ACC112 (cell line): ENCODE measurements at regions not wholly inside any gene's neighbourhood (a gene's known extent, or its start where the extent isn't known, plus 50 kb on each side); places are given as distances from the start of the nearest gene placed in this dataset.

Experiments
- H2AFZ ChIP-seq: fragments of 200-600 bp; sonication (generic); one replicate; pipeline ENCODE4 v1.6.0; 2017; ENCODE audit warnings: antibody characterized with exemption, low read length; ENCODE audit not compliant: unreplicated experiment
- H3K27ac ChIP-seq: fragments of 200-600 bp; sonication (generic); 2 replicates; pipeline ENCODE4 v1.5.1; 2014; ENCODE audit warnings: low read depth, mild to moderate bottlenecking, antibody characterized with exemption, low read length, moderate library complexity
- H3K27me3 ChIP-seq: fragments of 200-600 bp; sonication (generic); 2 replicates; pipeline ENCODE4 v1.6.1; 2014; ENCODE audit warnings: mild to moderate bottlenecking, antibody characterized with exemption, low read length, moderate library complexity, mixed read lengths; ENCODE audit not compliant: insufficient read depth
- H3K36me3 ChIP-seq: fragments of 200-600 bp; sonication (generic); 2 replicates; pipeline ENCODE4 v1.6.1; 2016; ENCODE audit warnings: mild to moderate bottlenecking, antibody characterized with exemption, low read length, moderate library complexity, mixed read lengths; ENCODE audit not compliant: insufficient read depth
- H3K4me1 ChIP-seq: fragments of 200-600 bp; sonication (generic); one replicate; pipeline ENCODE4 v1.6.1; 2016; ENCODE audit warnings: low read length, mixed read lengths; ENCODE audit not compliant: insufficient read depth, unreplicated experiment, control insufficient read depth
- H3K4me3 ChIP-seq: fragments of 200-600 bp; sonication (generic); 2 replicates; pipeline ENCODE4 v1.5.1; 2014; ENCODE audit warnings: mild to moderate bottlenecking, low read depth, low read length
- H3K79me2 ChIP-seq: fragments of 200-600 bp; sonication (generic); one replicate; pipeline ENCODE4 v1.6.0; 2016; ENCODE audit warnings: low read length; ENCODE audit not compliant: control insufficient read depth, unreplicated experiment, insufficient read depth

DNA sequence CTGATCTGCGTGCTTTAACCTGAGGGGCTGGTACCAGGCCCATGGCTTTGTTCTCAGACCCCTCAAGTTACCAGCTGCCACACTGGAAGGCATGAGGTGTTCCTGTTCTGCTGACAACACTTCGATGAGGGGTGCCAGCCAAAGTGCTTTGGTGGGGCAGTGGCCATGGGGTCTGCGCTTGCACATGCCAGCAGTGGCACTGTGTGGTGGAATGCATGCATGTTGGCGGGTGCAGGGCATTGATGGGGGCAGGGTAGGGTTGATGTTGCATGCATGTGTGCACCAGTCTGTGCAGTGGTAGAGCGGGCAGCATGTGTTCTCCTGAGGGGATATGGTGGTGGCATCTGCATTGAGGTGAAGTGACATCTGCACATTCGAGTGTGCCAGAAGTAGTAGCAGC, 497.0 kb downstream of the SQOR start:
- no peaks in the 10 kb centered on the region for H3K4me1 ChIP-seq
- no peaks in the 10 kb centered on the region for H3K79me2 ChIP-seq
- no peaks in the 10 kb centered on the region for H3K36me3 ChIP-seq
- H2AFZ ChIP-seq, result no peak overlapping the region
- H3K27ac ChIP-seq, result no peak overlapping the region
- H3K4me3 ChIP-seq, result no peak overlapping the region
- no peaks in the 10 kb centered on the region for H3K27me3 ChIP-seq

- Histone ChIP-seq H3K27ac (no peak overlapping the region), H3K27me3 (no peaks in the 10 kb centered on the region), H3K4me1 (no peaks in the 10 kb centered on the region), H2AFZ (no peak overlapping the region), H3K79me2 (no peaks in the 10 kb centered on the region), H3K4me3 (no peak overlapping the region), H3K36me3 (no peaks in the 10 kb centered on the region)
Measured at GRCh38 chr15:46137443-46137842, 502.6 kb downstream of the SQOR start.

- no peaks in the 10 kb centered on the region for H3K27me3 ChIP-seq
Measured at GRCh38 chr15:46146002-46146401, 511.2 kb downstream of the SQOR start.

DNA sequence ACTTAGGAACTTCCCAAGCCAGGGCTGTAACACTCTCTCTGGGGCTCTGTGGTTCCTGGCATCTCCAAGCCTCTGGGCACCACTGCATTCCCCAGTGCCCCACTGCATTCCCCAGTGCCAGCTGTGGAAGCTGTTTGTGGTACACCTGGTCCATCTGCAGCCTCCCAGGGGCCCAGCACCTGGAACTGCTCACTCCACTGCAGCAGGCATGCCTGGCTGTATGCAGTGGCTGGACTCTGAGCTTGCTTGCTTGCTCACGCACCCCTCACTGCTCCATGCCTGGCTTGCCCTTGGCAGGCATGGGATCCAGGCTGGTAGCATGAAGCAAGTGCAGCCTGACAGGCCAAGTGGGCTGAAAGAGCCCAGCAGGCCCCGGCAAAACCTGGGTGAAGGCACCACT, 512.1 kb downstream of the SQOR start:
- H2AFZ ChIP-seq, result no peak overlapping the region
- H3K4me1 ChIP-seq, result no peaks in the 10 kb centered on the region
- no peaks in the 10 kb centered on the region for H3K27me3 ChIP-seq
- H3K79me2 ChIP-seq, result no peaks in the 10 kb centered on the region
- no peaks in the 10 kb centered on the region for H3K36me3 ChIP-seq
- no peak overlapping the region for H3K4me3 ChIP-seq
- H3K27ac ChIP-seq, result no peak overlapping the region

More at GRCh38 chr15:46146002-46146401, 511.2 kb downstream of the SQOR start:
- Histone ChIP-seq H2AFZ (no peak overlapping the region), H3K36me3 (no peaks in the 10 kb centered on the region), H3K4me1 (no peaks in the 10 kb centered on the region), H3K4me3 (no peak overlapping the region), H3K27ac (no peak overlapping the region), H3K79me2 (no peaks in the 10 kb centered on the region)

DNA sequence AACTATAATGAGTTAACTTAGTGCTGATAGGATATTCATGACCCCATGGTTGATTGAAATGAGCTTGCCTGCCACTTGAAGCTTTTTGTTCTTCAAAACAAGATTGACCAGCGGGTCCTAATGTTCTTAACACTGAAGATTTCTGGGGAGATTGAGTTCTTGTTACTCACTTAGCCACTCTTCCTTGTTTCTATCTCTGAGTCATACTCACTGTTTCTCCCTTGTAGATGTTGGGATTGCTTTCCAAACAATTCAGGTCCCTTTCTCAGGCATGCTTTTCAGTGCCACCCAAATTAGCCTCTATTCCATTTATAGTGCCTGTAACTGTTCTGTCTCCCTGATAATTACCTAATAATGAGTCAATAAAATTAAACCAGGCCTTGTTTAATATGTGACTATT, 517.0 kb downstream of the SQOR start:
- no peaks in the 10 kb centered on the region for H3K36me3 ChIP-seq
- H3K27ac ChIP-seq, result no peak overlapping the region
- H3K4me1 ChIP-seq, result no peaks in the 10 kb centered on the region
- no peak overlapping the region for H3K4me3 ChIP-seq
- H2AFZ ChIP-seq, result no peak overlapping the region
- no peaks in the 10 kb centered on the region for H3K79me2 ChIP-seq
- H3K27me3 ChIP-seq, result no peaks in the 10 kb centered on the region

DNA sequence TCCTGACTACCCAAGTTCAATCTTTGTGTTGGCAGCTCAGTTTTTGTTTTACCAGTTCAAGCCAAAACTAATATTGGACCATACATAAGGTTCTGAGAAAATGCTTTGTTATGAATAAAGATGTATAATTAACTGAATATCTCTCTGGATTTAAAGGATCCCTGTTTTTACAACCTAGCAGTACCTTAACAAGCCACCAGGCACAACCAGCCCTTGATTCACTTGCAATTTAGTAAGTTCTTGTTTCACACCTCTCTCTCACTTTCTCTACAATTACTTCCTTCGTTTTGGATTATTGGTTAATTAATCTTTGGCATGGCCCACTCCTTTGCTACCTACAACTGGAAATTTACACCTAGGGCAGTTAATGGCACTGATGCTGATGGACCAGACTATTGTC, 531.9 kb downstream of the SQOR start:
- no peak overlapping the region for H3K27ac ChIP-seq
- no peaks in the 10 kb centered on the region for H3K79me2 ChIP-seq
- no peaks in the 10 kb centered on the region for H3K36me3 ChIP-seq
- H3K27me3 ChIP-seq, result no peaks in the 10 kb centered on the region
- H3K4me3 ChIP-seq, result no peak overlapping the region
- H2AFZ ChIP-seq, result no peak overlapping the region
- no peaks in the 10 kb centered on the region for H3K4me1 ChIP-seq

GRCh38 chr15:46170326-46170725, 535.5 kb downstream of the SQOR start:
- Histone ChIP-seq H3K4me1 (no peaks in the 10 kb centered on the region), H3K79me2 (no peaks in the 10 kb centered on the region), H3K4me3 (no peak overlapping the region), H3K36me3 (no peaks in the 10 kb centered on the region), H2AFZ (no peak overlapping the region), H3K27me3 (no peaks in the 10 kb centered on the region), H3K27ac (no peak overlapping the region)

- Histone ChIP-seq H3K4me1 (no peaks in the 10 kb centered on the region), H3K4me3 (no peak overlapping the region), H2AFZ (no peak overlapping the region), H3K27me3 (no peaks in the 10 kb centered on the region), H3K36me3 (no peaks in the 10 kb centered on the region), H3K27ac (no peak overlapping the region), H3K79me2 (no peaks in the 10 kb centered on the region)
Measured at GRCh38 chr15:46174122-46174521, 539.3 kb downstream of the SQOR start.

GRCh38 chr15:46177219-46177618, 542.4 kb downstream of the SQOR start:
- Histone ChIP-seq H3K27me3 (no peaks in the 10 kb centered on the region), H3K4me3 (no peak overlapping the region), H3K4me1 (no peaks in the 10 kb centered on the region), H3K36me3 (no peaks in the 10 kb centered on the region), H3K27ac (no peak overlapping the region), H3K79me2 (no peaks in the 10 kb centered on the region), H2AFZ (no peak overlapping the region)

DNA sequence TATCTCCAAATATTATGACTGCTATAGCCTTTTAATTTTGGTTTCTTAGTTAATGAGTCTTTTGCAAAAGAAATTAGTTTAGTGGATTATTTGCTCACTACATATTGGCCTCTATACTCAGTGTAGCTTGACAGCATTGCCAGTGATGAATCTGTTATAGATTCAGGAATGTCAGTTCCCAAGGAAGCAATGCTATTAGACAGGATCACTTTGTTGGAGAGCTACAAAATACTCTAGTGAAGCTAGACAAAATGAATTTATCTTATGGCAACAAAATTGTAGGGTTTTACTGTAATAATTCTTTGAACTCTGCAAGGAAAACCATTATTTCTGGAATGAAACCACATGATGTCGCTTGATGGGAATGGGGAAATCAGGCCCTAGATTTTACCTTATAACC, 543.3 kb downstream of the SQOR start:
- H3K4me1 ChIP-seq, result no peaks in the 10 kb centered on the region
- no peaks in the 10 kb centered on the region for H3K27me3 ChIP-seq
- no peak overlapping the region for H3K27ac ChIP-seq
- no peaks in the 10 kb centered on the region for H3K79me2 ChIP-seq
- H3K36me3 ChIP-seq, result no peaks in the 10 kb centered on the region
- no peak overlapping the region for H2AFZ ChIP-seq
- H3K4me3 ChIP-seq, result no peak overlapping the region

DNA sequence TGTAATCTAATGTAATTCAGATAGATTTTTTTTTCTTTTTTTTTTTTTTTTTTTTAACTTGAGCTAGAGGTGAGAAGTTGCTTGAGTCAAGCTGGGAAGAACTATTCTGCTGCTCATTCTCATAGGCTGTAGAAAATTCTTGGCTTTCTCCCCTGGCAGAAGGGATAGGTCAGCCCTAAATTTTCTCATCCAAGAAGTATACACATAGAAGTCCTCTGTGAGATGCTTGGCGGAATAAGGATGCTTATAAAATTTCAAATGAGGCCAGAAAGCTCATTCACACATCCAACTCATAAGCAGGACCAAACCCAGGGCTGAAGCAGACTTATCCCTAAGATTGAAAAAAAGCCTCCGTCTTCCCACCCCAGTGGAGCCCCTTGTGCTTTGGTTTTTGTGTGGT, 572.5 kb downstream of the SQOR start:
- Histone ChIP-seq H3K27ac (no peak overlapping the region), H3K4me1 (no peaks in the 10 kb centered on the region), H2AFZ (no peak overlapping the region), H3K4me3 (no peak overlapping the region), H3K36me3 (no peaks in the 10 kb centered on the region), H3K79me2 (no peaks in the 10 kb centered on the region), H3K27me3 (no peaks in the 10 kb centered on the region)

- Histone ChIP-seq H3K4me3 (no peak overlapping the region), H3K27me3 (no peaks in the 10 kb centered on the region), H3K79me2 (no peaks in the 10 kb centered on the region), H3K36me3 (no peaks in the 10 kb centered on the region), H3K4me1 (no peaks in the 10 kb centered on the region), H3K27ac (no peak overlapping the region), H2AFZ (no peak overlapping the region)
Measured at GRCh38 chr15:46213551-46213950, 578.7 kb downstream of the SQOR start.
